NB4 (cell line): ENCODE measurements at regions not wholly inside any gene's neighbourhood (a gene's known extent, or its start where the extent isn't known, plus 50 kb on each side); places are given as distances from the start of the nearest gene placed in this dataset.

Experiments
- DNase-seq: peaks from one replicate; pipeline ENCODE4 v3.0.0; 2010; ENCODE audit warnings: low read depth
- H3K4me3 ChIP-seq: one replicate; pipeline ENCODE4 v1.5.1; 2011; ENCODE audit warnings: mild to moderate bottlenecking, low read depth, low read length, moderate library complexity
- MYC ChIP-seq: IDR thresholded peaks from 2 replicates; pipeline ENCODE4 v1.6.1; 2011; ENCODE audit warnings: low read depth, low read length
- POLR2A ChIP-seq: IDR thresholded peaks from 2 replicates; pipeline ENCODE4 v1.6.1; 2011; ENCODE audit warnings: mild to moderate bottlenecking; ENCODE audit not compliant: insufficient read length; ENCODE audit errors: extremely low read depth
- TF ChIP-seq, protein P1 (sequence below): IDR thresholded peaks from one replicate; pipeline ENCODE4 v1.5.1; 2012; ENCODE audit warnings: low read depth, low read length
- TF ChIP-seq, protein P2 (sequence below): IDR thresholded peaks from 2 replicates; pipeline ENCODE4 v1.6.1; 2011; ENCODE audit warnings: low read depth, low read length

- no peak for DNase-seq
- no peak overlapping the region for H3K4me3 ChIP-seq
- TF ChIP-seq, protein P1, sequence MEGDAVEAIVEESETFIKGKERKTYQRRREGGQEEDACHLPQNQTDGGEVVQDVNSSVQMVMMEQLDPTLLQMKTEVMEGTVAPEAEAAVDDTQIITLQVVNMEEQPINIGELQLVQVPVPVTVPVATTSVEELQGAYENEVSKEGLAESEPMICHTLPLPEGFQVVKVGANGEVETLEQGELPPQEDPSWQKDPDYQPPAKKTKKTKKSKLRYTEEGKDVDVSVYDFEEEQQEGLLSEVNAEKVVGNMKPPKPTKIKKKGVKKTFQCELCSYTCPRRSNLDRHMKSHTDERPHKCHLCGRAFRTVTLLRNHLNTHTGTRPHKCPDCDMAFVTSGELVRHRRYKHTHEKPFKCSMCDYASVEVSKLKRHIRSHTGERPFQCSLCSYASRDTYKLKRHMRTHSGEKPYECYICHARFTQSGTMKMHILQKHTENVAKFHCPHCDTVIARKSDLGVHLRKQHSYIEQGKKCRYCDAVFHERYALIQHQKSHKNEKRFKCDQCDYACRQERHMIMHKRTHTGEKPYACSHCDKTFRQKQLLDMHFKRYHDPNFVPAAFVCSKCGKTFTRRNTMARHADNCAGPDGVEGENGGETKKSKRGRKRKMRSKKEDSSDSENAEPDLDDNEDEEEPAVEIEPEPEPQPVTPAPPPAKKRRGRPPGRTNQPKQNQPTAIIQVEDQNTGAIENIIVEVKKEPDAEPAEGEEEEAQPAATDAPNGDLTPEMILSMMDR, result no peak
- TF ChIP-seq, protein P2, sequence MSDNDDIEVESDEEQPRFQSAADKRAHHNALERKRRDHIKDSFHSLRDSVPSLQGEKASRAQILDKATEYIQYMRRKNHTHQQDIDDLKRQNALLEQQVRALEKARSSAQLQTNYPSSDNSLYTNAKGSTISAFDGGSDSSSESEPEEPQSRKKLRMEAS, result no peak
- no peak for TF ChIP-seq POLR2A
These were observed 66.6 kb upstream of the HAO2 start for GRCh38 chr1:119302011-119302410.

DNA sequence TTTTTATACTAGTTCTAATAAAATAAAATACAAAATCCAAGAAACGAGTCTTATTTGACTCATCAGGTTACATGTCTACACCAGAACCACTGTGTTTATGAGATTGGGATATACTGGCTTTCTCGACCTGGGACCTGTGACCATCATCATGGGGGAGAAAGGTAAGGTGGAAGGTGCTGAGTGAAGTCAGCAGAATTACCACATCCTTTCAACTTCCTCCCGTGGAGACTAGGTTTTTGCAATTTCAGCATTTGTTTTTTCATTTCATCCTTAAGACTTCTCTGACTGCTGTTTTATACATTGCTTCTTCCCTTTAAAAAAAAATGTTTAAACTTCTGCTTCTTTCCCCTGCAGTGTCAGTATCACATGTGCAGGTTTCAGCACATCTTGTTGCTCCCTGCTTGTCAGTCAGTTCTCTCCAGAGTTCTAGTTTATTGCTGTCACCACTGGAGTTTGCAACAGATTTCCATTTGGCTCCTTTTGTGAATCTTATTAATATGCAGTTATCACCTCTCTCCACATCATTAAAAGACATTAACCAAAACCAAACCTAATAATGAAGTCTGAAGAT, 60.4 kb upstream of the HAO2 start:
- TF ChIP-seq POLR2A, result no peak
- TF ChIP-seq, protein P2, result no peak
- no peak for TF ChIP-seq MYC
- TF ChIP-seq, protein P1, result no peak
- H3K4me3 ChIP-seq, result no peak overlapping the region
- no peak for DNase-seq

DNA sequence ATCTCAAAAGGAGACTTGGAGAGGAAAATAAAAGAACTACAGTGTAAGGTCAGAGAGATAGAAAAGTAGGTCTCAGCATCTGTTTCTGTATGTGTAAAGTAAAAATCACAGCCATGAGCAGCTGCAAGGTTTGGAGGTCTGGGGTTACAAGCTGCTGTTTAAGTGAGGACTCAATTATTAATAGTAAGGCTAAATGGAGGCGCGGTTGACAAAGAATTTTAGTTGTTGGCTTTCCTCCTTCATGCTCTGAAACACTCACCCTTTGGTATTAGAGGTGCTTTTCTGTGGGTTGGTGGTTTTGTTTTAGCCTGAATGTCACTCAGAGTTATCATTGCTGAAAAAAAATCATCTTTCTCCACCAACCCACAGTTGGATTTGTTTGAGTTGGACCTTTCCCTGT, 59.8 kb upstream of the HAO2 start:
- TF ChIP-seq MYC (no peak), POLR2A (no peak)
- TF ChIP-seq, protein P1, result no peak
- TF ChIP-seq, protein P2, result no peak
- no peak overlapping the region for H3K4me3 ChIP-seq
- no peak for DNase-seq

DNA sequence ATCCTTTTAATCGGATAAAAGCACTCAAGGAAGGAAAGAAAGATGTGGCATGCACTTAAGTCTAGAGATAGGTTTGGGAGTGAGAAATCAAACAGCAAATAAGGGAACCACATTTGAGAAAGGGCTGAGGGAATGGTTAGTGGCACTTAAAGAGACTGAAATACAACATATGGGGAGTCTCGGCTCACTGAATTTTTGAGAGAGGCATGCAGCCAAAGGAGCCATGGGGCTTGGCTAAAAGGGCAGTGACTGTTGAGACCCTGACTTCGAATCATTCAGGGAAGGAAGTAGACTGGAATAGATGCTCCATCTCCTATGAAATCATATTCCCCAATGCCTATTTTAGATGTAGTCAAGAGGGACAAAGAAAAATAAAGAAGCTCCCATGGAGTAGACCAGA, 58.3 kb upstream of the HAO2 start:
- no peak for DNase-seq
- TF ChIP-seq MYC, result no peak
- TF ChIP-seq POLR2A, result no peak
- TF ChIP-seq, protein P2, result no peak
- TF ChIP-seq, protein P1, result no peak
- no peak overlapping the region for H3K4me3 ChIP-seq

GRCh38 chr1:119312500-119312899, 56.1 kb upstream of the HAO2 start:
- DNase-seq, result no peak
- TF ChIP-seq MYC, result no peak
- TF ChIP-seq, protein P1, result no peak
- H3K4me3 ChIP-seq, result no peak overlapping the region

DNA sequence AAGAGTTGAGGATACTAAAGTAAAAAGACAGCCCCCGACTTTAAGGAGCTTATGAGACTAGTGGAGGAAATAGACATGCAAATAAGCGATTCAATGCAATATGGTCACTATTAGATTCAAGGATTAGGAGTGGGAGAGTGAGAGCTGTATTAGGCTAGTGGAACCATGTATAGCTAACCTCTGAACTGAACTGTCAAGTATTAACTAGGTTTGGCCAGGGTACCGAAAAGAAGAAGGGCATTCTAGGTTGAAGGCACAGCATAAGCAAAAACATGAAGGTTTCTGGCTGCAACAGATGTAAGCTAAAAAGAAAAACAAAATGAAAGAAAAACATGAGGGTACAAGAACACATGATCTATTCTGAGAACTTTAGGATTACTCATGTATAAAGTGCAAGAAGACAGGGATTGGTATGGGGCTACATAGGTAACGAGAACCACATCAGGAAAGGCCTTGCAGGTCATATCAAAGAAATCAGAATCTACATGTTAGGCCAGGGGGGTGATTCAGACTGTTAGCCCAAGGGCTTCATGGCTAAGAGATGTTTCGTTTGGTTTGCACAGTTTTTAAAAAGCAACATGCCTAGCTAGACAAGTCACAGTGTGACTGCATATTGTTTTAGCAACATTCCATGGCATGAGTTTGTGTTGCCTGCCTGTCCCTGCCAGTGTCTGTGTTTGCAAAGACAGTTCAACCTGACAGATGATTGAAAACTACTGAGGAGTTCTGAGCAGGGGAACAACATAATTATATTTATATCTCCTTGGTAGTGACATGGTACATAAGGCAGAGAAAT, 54.4 kb upstream of the HAO2 start:
- DNase-seq, result no peak
- no peak overlapping the region for H3K4me3 ChIP-seq
- no peak for TF ChIP-seq POLR2A
- TF ChIP-seq, protein P2, result no peak
- TF ChIP-seq, protein P1, result no peak
- no peak for TF ChIP-seq MYC
